GM12891 (cell line): ENCODE measurements at regions not wholly inside any gene's neighbourhood (a gene's known extent, or its start where the extent isn't known, plus 50 kb on each side); places are given as distances from the start of the nearest gene placed in this dataset.

Experiments used
- DNase-seq: peaks from one replicate; pipeline ENCODE4 v3.0.0; 2011; ENCODE audit warnings: low spot score; ENCODE audit not compliant: insufficient read length
- FAIRE-seq: peaks from 2 replicates; lab custom pipeline; 2011; peaks lifted over from hg19 to GRCh38; lab: Jason Lieb, UNC
- PAX5 ChIP-seq: IDR thresholded peaks from 2 replicates; pipeline ENCODE4 v1.6.1; 2011; ENCODE audit warnings: low read length, moderate library complexity, mild to moderate bottlenecking; ENCODE audit not compliant: insufficient read depth, severe bottlenecking
- POLR2A ChIP-seq: IDR thresholded peaks from 2 replicates; pipeline ENCODE4 v1.6.1; 2011; ENCODE audit warnings: low read depth, low read length, control low read depth
- POLR2AphosphoS5 ChIP-seq: IDR thresholded peaks from 2 replicates; pipeline ENCODE4 v1.6.1; 2011; ENCODE audit warnings: low read depth, low read length, control low read depth
- POU2F2 ChIP-seq: IDR thresholded peaks from 2 replicates; pipeline ENCODE4 v1.6.1; 2011; ENCODE audit warnings: low read depth, mild to moderate bottlenecking, control low read depth, low read length, moderate library complexity
- SPI1 ChIP-seq: IDR thresholded peaks from 2 replicates; pipeline ENCODE4 v1.6.1; 2011; ENCODE audit warnings: low read depth, low read length, control low read depth
- TAF1 ChIP-seq: IDR thresholded peaks from 2 replicates; pipeline ENCODE4 v1.6.1; 2011; ENCODE audit warnings: low read depth, low read length, control low read depth

DNA sequence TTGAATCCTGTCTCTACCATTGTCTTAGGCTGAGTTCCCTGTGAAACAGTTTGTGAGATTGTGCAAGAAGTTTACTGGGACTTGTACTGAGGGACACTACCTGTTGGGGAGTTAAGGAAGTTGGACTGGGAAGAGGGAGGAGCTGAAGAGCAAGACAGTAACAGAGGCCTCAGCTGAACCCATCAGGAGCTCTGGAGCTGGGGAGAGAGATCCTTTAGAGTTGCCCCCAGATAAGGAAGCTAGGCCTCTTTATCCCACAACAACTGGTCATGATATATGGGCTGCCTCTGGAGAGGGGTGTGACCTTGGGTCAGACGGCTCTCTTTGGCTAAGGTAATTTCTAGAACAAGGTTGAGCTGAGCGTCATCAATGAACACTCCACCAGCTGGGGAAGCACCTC lies 137.8 kb upstream of the SLC4A4 start:
- TF ChIP-seq PAX5 (no peak), POU2F2 (no peak), SPI1 (no peak), POLR2A (no peak), TAF1 (no peak), POLR2AphosphoS5 (no peak)
- no peak for FAIRE-seq

GRCh38 chr4:71201817-71202576 lies 136.8 kb upstream of the SLC4A4 start:
- TF ChIP-seq POLR2A (no peak), PAX5 (no peak), POLR2AphosphoS5 (no peak), POU2F2 (no peak), SPI1 (no peak), TAF1 (no peak)
- FAIRE-seq (no peak), DNase-seq (no peak)

More for the DNA sequence above, 137.8 kb upstream of the SLC4A4 start:
- DNase-seq, result no peak

DNA sequence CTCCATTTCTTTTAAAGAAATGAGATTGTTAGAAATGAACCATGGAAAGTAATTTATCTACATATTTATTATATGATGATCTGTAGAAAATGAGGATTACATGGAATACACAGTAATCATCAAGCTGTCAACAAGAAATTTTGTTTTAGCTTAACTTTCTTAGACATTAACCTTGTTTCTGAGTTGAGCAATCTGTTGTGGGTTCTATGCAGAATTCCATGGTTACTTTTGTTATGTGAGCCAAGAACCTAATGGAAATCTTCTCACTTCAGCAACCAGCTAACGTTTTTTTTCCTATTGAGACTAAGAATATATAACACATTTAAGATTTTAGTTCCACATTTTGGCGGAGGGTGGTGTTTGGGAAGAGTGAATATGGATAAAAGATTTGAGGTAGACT lies 136.1 kb upstream of the SLC4A4 start:
- no peak for TF ChIP-seq SPI1
- no peak for TF ChIP-seq POU2F2
- TF ChIP-seq POLR2AphosphoS5, result no peak
- no peak for TF ChIP-seq POLR2A
- TF ChIP-seq PAX5, result no peak
- TF ChIP-seq TAF1, result no peak
- FAIRE-seq, result no peak
- no peak for DNase-seq

DNA sequence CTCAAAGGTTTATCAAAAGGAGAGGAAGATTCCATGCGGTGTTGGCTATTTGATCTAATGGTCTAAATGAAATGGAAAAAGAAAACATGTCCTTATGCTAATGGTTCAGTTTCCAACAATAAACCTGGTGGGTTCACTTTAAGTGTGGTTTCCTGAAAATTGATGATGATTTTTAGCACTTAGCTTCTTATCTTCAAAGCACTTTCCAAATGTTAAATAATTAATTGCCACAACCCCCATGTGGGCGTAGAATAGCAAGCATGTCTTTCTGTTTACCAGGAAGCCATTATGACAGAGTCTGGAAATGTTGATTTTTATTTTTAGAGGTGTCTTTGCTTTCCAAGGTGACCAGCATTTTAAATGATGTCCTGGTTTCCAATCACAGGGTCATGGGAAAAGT lies 134.8 kb upstream of the SLC4A4 start:
- TF ChIP-seq SPI1, result no peak
- no peak for TF ChIP-seq POLR2AphosphoS5
- no peak for TF ChIP-seq POU2F2
- no peak for TF ChIP-seq TAF1
- TF ChIP-seq POLR2A, result no peak
- TF ChIP-seq PAX5, result no peak
- FAIRE-seq (no peak), DNase-seq (no peak)

GRCh38 chr4:71206763-71207162 lies 132.1 kb upstream of the SLC4A4 start:
- TF ChIP-seq TAF1 (no peak), POLR2A (no peak), POU2F2 (no peak), PAX5 (no peak), SPI1 (no peak), POLR2AphosphoS5 (no peak)
- FAIRE-seq (no peak), DNase-seq (no peak)

GRCh38 chr4:71209161-71209560 lies 129.7 kb upstream of the SLC4A4 start:
- DNase-seq, result no peak

DNA sequence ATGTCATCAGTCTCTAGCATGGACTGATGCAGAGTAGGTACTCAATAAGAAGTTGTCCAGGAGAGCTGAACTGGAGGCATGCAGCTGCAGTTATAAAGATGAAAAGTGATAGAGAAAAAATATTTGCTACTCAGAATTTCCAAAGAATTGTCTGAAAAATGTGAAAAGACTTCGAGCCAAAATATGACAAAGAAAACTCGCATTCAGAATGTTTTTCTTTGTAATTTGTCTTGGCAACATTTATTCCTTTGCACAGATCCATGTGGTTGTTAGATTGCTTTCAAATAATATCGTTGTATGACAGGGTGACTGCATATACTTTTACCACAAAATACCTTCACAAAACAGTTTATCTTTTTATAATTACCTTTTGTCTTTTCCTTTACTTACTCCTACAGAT lies 128.0 kb upstream of the SLC4A4 start:
- DNase-seq, result no peak
- TF ChIP-seq POU2F2 (no peak), SPI1 (no peak), TAF1 (no peak)
- no peak for FAIRE-seq

More at GRCh38 chr4:71209161-71209560, 129.7 kb upstream of the SLC4A4 start:
- FAIRE-seq, result no peak
- TF ChIP-seq TAF1, result no peak
- TF ChIP-seq POLR2AphosphoS5, result no peak

GRCh38 chr4:71211748-71212147 lies 127.1 kb upstream of the SLC4A4 start:
- no peak for FAIRE-seq
- DNase-seq, result no peak
- TF ChIP-seq TAF1, result no peak
- TF ChIP-seq POLR2A, result no peak
- TF ChIP-seq SPI1, result no peak
- TF ChIP-seq PAX5, result no peak
- TF ChIP-seq POU2F2, result no peak
- no peak for TF ChIP-seq POLR2AphosphoS5

DNA sequence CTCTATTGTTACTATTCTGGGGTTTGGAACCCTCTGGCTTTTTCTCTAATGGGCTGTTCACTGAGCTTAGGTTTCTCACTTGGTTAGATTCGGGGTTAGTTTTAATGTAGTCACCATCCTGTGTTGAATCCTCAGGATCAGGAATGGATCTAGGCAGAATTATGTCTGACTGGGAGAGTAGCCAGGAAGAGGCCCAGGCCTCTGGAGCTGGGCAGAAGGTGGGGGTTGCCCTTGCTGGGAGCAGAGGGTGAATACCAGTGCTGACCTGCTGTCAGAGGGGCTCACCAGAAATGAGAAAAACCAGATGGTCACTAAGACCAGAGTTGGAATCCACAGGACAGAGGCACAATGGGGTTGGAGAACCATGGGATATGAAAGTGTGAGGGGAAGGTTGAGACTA lies 126.6 kb upstream of the SLC4A4 start:
- DNase-seq (no peak), FAIRE-seq (no peak)
- TF ChIP-seq POU2F2, result no peak

- TF ChIP-seq SPI1 (no peak), TAF1 (no peak), POLR2AphosphoS5 (no peak), POLR2A (no peak), PAX5 (no peak), POU2F2 (no peak)
- FAIRE-seq (no peak), DNase-seq (no peak)
Observed at GRCh38 chr4:71214578-71214977, 124.2 kb upstream of the SLC4A4 start.
